Keratinocyte (primary cell): ENCODE measurements at regions not wholly inside any gene's neighbourhood (a gene's known extent, or its start where the extent isn't known, plus 50 kb on each side); places are given as distances from the start of the nearest gene placed in this dataset.

Source experiments
- EZH2 ChIP-seq: IDR thresholded peaks from one replicate; pipeline ENCODE4 v1.6.1; 2012; ENCODE audit warnings: inconsistent platforms, mild to moderate bottlenecking, low read length, moderate library complexity
- TF ChIP-seq, protein P1 (sequence below), 3 experiments: IDR thresholded peaks in 1 of 3; conservative IDR thresholded peaks in 1 of 3; optimal IDR thresholded peaks in 1 of 3; 2 replicates in 2 of 3; 3 replicates in 1 of 3; pipeline versions ENCODE3 to v1.5.1; 2011; ENCODE audit warnings: low read length in 3 of 3, mild to moderate bottlenecking in 3 of 3, moderate library complexity in 2 of 3, control low read depth in 1 of 3, inconsistent platforms in 1 of 3; ENCODE audit not compliant: insufficient read depth in 2 of 3; ENCODE audit errors: extremely low read depth in 1 of 3

- TF ChIP-seq, protein P1, sequence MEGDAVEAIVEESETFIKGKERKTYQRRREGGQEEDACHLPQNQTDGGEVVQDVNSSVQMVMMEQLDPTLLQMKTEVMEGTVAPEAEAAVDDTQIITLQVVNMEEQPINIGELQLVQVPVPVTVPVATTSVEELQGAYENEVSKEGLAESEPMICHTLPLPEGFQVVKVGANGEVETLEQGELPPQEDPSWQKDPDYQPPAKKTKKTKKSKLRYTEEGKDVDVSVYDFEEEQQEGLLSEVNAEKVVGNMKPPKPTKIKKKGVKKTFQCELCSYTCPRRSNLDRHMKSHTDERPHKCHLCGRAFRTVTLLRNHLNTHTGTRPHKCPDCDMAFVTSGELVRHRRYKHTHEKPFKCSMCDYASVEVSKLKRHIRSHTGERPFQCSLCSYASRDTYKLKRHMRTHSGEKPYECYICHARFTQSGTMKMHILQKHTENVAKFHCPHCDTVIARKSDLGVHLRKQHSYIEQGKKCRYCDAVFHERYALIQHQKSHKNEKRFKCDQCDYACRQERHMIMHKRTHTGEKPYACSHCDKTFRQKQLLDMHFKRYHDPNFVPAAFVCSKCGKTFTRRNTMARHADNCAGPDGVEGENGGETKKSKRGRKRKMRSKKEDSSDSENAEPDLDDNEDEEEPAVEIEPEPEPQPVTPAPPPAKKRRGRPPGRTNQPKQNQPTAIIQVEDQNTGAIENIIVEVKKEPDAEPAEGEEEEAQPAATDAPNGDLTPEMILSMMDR (optimal IDR thresholded peaks at IDR 0.05 in 1 of 3, IDR thresholded peaks at IDR 0.05 in 1 of 3, conservative IDR thresholded peaks at IDR 0.05 in 1 of 3; ENCODE audit: extremely low read depth in 1 of 3, insufficient read depth in 2 of 3, low read length in 3 of 3), result no peak
- no peak for TF ChIP-seq EZH2
These were observed 79.6 kb upstream of the GCFC2 start for GRCh38 chr2:75790121-75790813.
